Sigmoid colon (tissue), 6 donors: ENCODE measurements at regions not wholly inside any gene's neighbourhood (a gene's known extent, or its start where the extent isn't known, plus 50 kb on each side); places are given as distances from the start of the nearest gene placed in this dataset.
"Not testable (repeated sequence)": the region's sequence is repeated elsewhere in the genome, so short reads cannot be mapped to it uniquely, and the experiment has no call there.

ENCODE experiments used
- DNase-seq: peaks from one replicate; pipeline ENCODE4 v3.0.0-alpha.2; 2019
- H3K27ac ChIP-seq, 4 donors: fragments of 200-600 bp; sonication (generic); one replicate each; pipeline ENCODE4 v1.5.1; 2016 to 2019; ENCODE audit warnings: mild to moderate bottlenecking in 1 of 4
- H3K27me3 ChIP-seq, 3 donors: fragments of 200-600 bp; sonication (generic); one replicate each; pipeline ENCODE4 v1.5.1; 2019; ENCODE audit warnings: mild to moderate bottlenecking in 1 of 3
- H3K36me3 ChIP-seq, 4 donors: fragments of 200-600 bp; sonication (generic); one replicate each; pipeline ENCODE4 v1.5.1; 2016 to 2019
- H3K4me1 ChIP-seq, 4 donors: fragments of 200-600 bp; sonication (generic); one replicate each; pipeline ENCODE4 v1.5.1; 2017 to 2019
- H3K4me3 ChIP-seq, 4 donors: fragments of 200-600 bp; sonication (generic); one replicate each; pipeline ENCODE4 v1.5.1; 2017 to 2019; ENCODE audit warnings: mild to moderate bottlenecking in 2 of 4, moderate library complexity in 1 of 4
- H3K9me3 ChIP-seq, 4 donors: fragments of 200-600 bp in 3 of 4; sonication (generic) in 3 of 4; one replicate each; pipeline versions ENCODE4 v1.5.1 to v1.6.1; 2013 to 2019
- EP300 ChIP-seq, 4 donors: sonication (generic); formaldehyde crosslinking; IDR thresholded peaks; one replicate each; pipeline ENCODE4 v1.6.1; 2017; ENCODE audit warnings: antibody characterized with exemption in 4 of 4
- POLR2A ChIP-seq, 2 donors: fragments of 450-650 bp; IDR thresholded peaks; one replicate each; pipeline ENCODE4 v1.6.1; 2016; ENCODE audit warnings: antibody characterized with exemption in 2 of 2, mild to moderate bottlenecking in 2 of 2, moderate library complexity in 2 of 2
- POLR2AphosphoS5 ChIP-seq, 4 donors: sonication (generic); formaldehyde crosslinking; IDR thresholded peaks; one replicate each; pipeline ENCODE4 v1.6.1; 2017; ENCODE audit warnings: antibody characterized with exemption in 4 of 4
- WGBS, 2 donors: extraction: QIAGEN DNeasy Blood & Tissue Kit; methylation state at CpG; one replicate each; pipeline ENCODE4 v1.1.7; 2013; 5-methylcytosine and 5-hydroxymethylcytosine counted together
- intact Hi-C: fragments of 100-400 bp; cut with DNase I; formaldehyde crosslinking; loops from one replicate; pipeline ENCODE4 v1.15.1; 2023
- TF ChIP-seq, protein P1 (sequence below), 4 experiments: fragments of 450-650 bp in 3 of 4; fragments of 200-600 bp in 1 of 4; IDR thresholded peaks; one replicate each; pipeline ENCODE4 v1.5.1; 2016 to 2019; ENCODE audit warnings: antibody characterized with exemption in 4 of 4, mild to moderate bottlenecking in 3 of 4, moderate library complexity in 2 of 4
- donor health status: healthy with polysubstance abuse.
- donor health status: healthy.

GRCh38 chr14:86321151-86321550, 791.2 kb downstream of the FLRT2 start:
- H3K9me3 ChIP-seq, result no peaks in the 10 kb centered on the region
- H3K36me3 ChIP-seq, result no peaks in the 10 kb centered on the region
- 63 to 80% methylated on average over 3 of the region's 3 CpGs for WGBS, 2 donors
- no peak overlapping the region for H3K27ac ChIP-seq
- intact Hi-C loops, result no loop called here
- H3K27me3 ChIP-seq, result no peaks in the 10 kb centered on the region
- TF ChIP-seq POLR2A (IDR thresholded peaks at IDR 0.05) (no peak), EP300 (IDR thresholded peaks at IDR 0.05) (no peak), POLR2AphosphoS5 (IDR thresholded peaks at IDR 0.05) (no peak)
- TF ChIP-seq, protein P1, sequence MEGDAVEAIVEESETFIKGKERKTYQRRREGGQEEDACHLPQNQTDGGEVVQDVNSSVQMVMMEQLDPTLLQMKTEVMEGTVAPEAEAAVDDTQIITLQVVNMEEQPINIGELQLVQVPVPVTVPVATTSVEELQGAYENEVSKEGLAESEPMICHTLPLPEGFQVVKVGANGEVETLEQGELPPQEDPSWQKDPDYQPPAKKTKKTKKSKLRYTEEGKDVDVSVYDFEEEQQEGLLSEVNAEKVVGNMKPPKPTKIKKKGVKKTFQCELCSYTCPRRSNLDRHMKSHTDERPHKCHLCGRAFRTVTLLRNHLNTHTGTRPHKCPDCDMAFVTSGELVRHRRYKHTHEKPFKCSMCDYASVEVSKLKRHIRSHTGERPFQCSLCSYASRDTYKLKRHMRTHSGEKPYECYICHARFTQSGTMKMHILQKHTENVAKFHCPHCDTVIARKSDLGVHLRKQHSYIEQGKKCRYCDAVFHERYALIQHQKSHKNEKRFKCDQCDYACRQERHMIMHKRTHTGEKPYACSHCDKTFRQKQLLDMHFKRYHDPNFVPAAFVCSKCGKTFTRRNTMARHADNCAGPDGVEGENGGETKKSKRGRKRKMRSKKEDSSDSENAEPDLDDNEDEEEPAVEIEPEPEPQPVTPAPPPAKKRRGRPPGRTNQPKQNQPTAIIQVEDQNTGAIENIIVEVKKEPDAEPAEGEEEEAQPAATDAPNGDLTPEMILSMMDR (IDR thresholded peaks at IDR 0.05), result no peak
- H3K4me1 ChIP-seq, result no peaks in the 10 kb centered on the region
- DNase-seq, result no peak
- no peak overlapping the region for H3K4me3 ChIP-seq

GRCh38 chr14:86312154-86312665, 782.3 kb downstream of the FLRT2 start:
- H3K36me3 ChIP-seq, H3K27me3 ChIP-seq, H3K27ac ChIP-seq, intact Hi-C loops, H3K4me1 ChIP-seq, DNase-seq, H3K9me3 ChIP-seq, H3K4me3 ChIP-seq: not testable (repeated sequence)
- 94 to 95% methylated on average over 19 of the region's 19 CpGs for WGBS, 2 donors

DNA sequence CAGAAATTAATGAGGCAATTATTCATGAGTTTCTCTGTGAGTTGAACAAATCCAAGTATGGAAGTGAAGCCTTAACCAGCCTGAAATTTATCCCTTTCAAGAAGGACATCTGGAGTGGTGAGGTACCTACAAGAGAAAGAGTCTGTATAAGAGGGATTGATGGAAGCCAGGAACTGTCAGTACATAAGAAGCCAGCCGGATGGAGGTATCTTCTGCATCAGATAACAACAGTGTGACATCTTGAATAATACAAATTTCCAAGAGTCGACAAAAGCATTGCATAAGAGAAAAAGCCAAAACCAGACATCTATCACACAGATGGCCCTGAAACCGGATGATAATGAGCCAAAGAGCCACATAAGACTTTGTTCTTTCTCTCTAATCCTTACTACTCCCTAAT, 781.2 kb downstream of the FLRT2 start:
- no peak overlapping the region for H3K4me3 ChIP-seq
- H3K4me1 ChIP-seq, result no peaks in the 10 kb centered on the region
- TF ChIP-seq, protein P1 (IDR thresholded peaks at IDR 0.05), result no peak
- TF ChIP-seq EP300 (IDR thresholded peaks at IDR 0.05) (no peak), POLR2AphosphoS5 (IDR thresholded peaks at IDR 0.05) (no peak), POLR2A (IDR thresholded peaks at IDR 0.05) (no peak)
- no peak for DNase-seq
- no peaks in the 10 kb centered on the region for H3K9me3 ChIP-seq
- 86 to 90% methylated on average over 3 of the region's 3 CpGs for WGBS, 2 donors
- no peaks in the 10 kb centered on the region for H3K27me3 ChIP-seq
- no peaks in the 10 kb centered on the region for H3K36me3 ChIP-seq
- no peak overlapping the region for H3K27ac ChIP-seq
- intact Hi-C loops, result no loop called here

- no peak overlapping the region for H3K4me3 ChIP-seq
- TF ChIP-seq POLR2A (IDR thresholded peaks at IDR 0.05) (no peak), EP300 (IDR thresholded peaks at IDR 0.05) (no peak), POLR2AphosphoS5 (IDR thresholded peaks at IDR 0.05) (no peak)
- TF ChIP-seq, protein P1 (IDR thresholded peaks at IDR 0.05), result no peak
- H3K9me3 ChIP-seq, result no peaks in the 10 kb centered on the region
- intact Hi-C loops, result no loop called here
- H3K27ac ChIP-seq, result no peak overlapping the region
- H3K4me1 ChIP-seq, result no peaks in the 10 kb centered on the region
- no peak for DNase-seq
- H3K36me3 ChIP-seq, result no peaks in the 10 kb centered on the region
- no peaks in the 10 kb centered on the region for H3K27me3 ChIP-seq
Measured at GRCh38 chr14:86310611-86311010, 780.7 kb downstream of the FLRT2 start.

- TF ChIP-seq POLR2A (IDR thresholded peaks at IDR 0.05), result no peak
- TF ChIP-seq, protein P1 (IDR thresholded peaks at IDR 0.05), result no peak
- TF ChIP-seq POLR2AphosphoS5 (IDR thresholded peaks at IDR 0.05), result no peak
- TF ChIP-seq EP300 (IDR thresholded peaks at IDR 0.05), result no peak
- no peaks in the 10 kb centered on the region for H3K36me3 ChIP-seq
Measured at GRCh38 chr14:86310148-86310547, 780.2 kb downstream of the FLRT2 start.

More at GRCh38 chr14:86310148-86310547, 780.2 kb downstream of the FLRT2 start:
- intact Hi-C loops, result no loop called here
- Histone ChIP-seq H3K9me3 (no peaks in the 10 kb centered on the region), H3K4me1 (no peaks in the 10 kb centered on the region), H3K27me3 (no peaks in the 10 kb centered on the region), H3K27ac (no peak overlapping the region), H3K4me3 (no peak overlapping the region)
- 72 to 83% methylated on average over 6 of the region's 6 CpGs for WGBS, 2 donors
- DNase-seq, result no peak
